ENCODE measurements at regions not wholly inside any gene's neighbourhood (a gene's known extent, or its start where the extent isn't known, plus 50 kb on each side); places are given as distances from the start of the nearest gene placed in this dataset.
"Not testable (repeated sequence)": the region's sequence is repeated elsewhere in the genome, so short reads cannot be mapped to it uniquely, and the experiment has no call there.

GRCh38 chr3:99586701-99587100, 51.7 kb upstream of the COL8A1 start:
- no peak for DNase-seq

- DNase-seq, result no peak
Measured at GRCh38 chr3:99579965-99580364, 58.4 kb upstream of the COL8A1 start.

- DNase-seq, result no peak
Measured at GRCh38 chr3:99579246-99579645, 59.1 kb upstream of the COL8A1 start.

- no peak for DNase-seq
Measured at GRCh38 chr3:99578339-99578970, 59.9 kb upstream of the COL8A1 start.

GRCh38 chr3:99576904-99577559, 61.4 kb upstream of the COL8A1 start:
- DNase-seq, result no peak

GRCh38 chr3:99575683-99576082, 62.7 kb upstream of the COL8A1 start:
- no peak for DNase-seq

GRCh38 chr3:99570061-99570460, 68.3 kb upstream of the COL8A1 start:
- no peak for DNase-seq

GRCh38 chr3:99568663-99569335, 69.6 kb upstream of the COL8A1 start:
- no peak for DNase-seq

GRCh38 chr3:99565331-99565730, 73.1 kb upstream of the COL8A1 start:
- DNase-seq, result no peak

- DNase-seq, result no peak
Measured at GRCh38 chr3:99562990-99563607, 75.3 kb upstream of the COL8A1 start.

GRCh38 chr3:99562138-99562537, 76.3 kb upstream of the COL8A1 start:
- no peak for DNase-seq

- no peak for DNase-seq
Measured at GRCh38 chr3:99561056-99561455, 77.3 kb upstream of the COL8A1 start.

GRCh38 chr3:99559196-99559595, 79.2 kb upstream of the COL8A1 start:
- DNase-seq, result no peak

GRCh38 chr3:99555885-99556284, 82.5 kb upstream of the COL8A1 start:
- not testable (repeated sequence) for DNase-seq

GRCh38 chr3:99551520-99551919, 86.9 kb upstream of the COL8A1 start:
- DNase-seq, result no peak

- DNase-seq, result no peak
Measured at GRCh38 chr3:99549957-99550603, 88.3 kb upstream of the COL8A1 start.

GRCh38 chr3:99549220-99549619, 89.2 kb upstream of the COL8A1 start:
- no peak for DNase-seq

GRCh38 chr3:99548674-99549073, 89.7 kb upstream of the COL8A1 start:
- DNase-seq, result no peak

- no peak for DNase-seq
Measured at GRCh38 chr3:99545941-99546580, 92.3 kb upstream of the COL8A1 start.

GRCh38 chr3:99544786-99545281, 93.6 kb upstream of the COL8A1 start:
- no peak for DNase-seq

- DNase-seq, result no peak
Measured at GRCh38 chr3:99543796-99544195, 94.6 kb upstream of the COL8A1 start.

- no peak for DNase-seq
Measured at GRCh38 chr3:99542767-99543518, 95.5 kb upstream of the COL8A1 start.
